Skeletal muscle tissue (tissue), 3 donors: ENCODE measurements at regions not wholly inside any gene's neighbourhood (a gene's known extent, or its start where the extent isn't known, plus 50 kb on each side); places are given as distances from the start of the nearest gene placed in this dataset.

Source experiments
- H3K27ac ChIP-seq: one replicate; pipeline ENCODE4 v1.7.0; 2013; ENCODE audit warnings: mild to moderate bottlenecking, low read depth, low read length, inconsistent platforms
- H3K27me3 ChIP-seq, 3 donors: one replicate each; pipeline ENCODE4 v1.7.0; 2013; ENCODE audit warnings: low read length in 3 of 3; ENCODE audit not compliant: control insufficient read depth in 3 of 3, insufficient read depth in 3 of 3
- H3K36me3 ChIP-seq, 3 donors: one replicate each; pipeline ENCODE4 v1.7.0; 2013; ENCODE audit warnings: low read length in 3 of 3; ENCODE audit not compliant: control insufficient read depth in 3 of 3, insufficient read depth in 3 of 3
- H3K4me1 ChIP-seq, 3 donors: one replicate each; pipeline ENCODE4 v1.7.0; 2013; ENCODE audit warnings: low read length in 3 of 3, mild to moderate bottlenecking in 3 of 3; ENCODE audit not compliant: control insufficient read depth in 3 of 3, insufficient read depth in 3 of 3
- H3K4me3 ChIP-seq, 3 donors: one replicate each; pipeline ENCODE4 v1.7.0; 2013; ENCODE audit warnings: low read length in 3 of 3
- H3K9ac ChIP-seq, 3 donors: one replicate each; pipeline ENCODE4 v1.7.0; 2013; ENCODE audit warnings: low read length in 3 of 3, mild to moderate bottlenecking in 3 of 3, moderate library complexity in 2 of 3, low read depth in 1 of 3
- H3K9me3 ChIP-seq, 3 donors: one replicate each; pipeline ENCODE4 v1.7.0; 2013; ENCODE audit warnings: low read length in 3 of 3; ENCODE audit not compliant: control insufficient read depth in 3 of 3
- donor health status: Osteomylitis.

GRCh38 chr1:208653426-208653825 is 409.2 kb upstream of the PLXNA2 start:
- H3K27me3 ChIP-seq: peaks cover 0 to 5% (median 0%) of the 10 kb centered on the region in 3 donors
- no peaks in the 10 kb centered on the region for H3K36me3 ChIP-seq
- H3K9ac ChIP-seq: no peak overlapping the region
- H3K4me1 ChIP-seq: peaks cover 0 to 3% (median 0%) of the 10 kb centered on the region in 3 donors
- H3K9me3 ChIP-seq: no peaks in the 10 kb centered on the region
- no peak overlapping the region for H3K27ac ChIP-seq
- H3K4me3 ChIP-seq: no peak overlapping the region

GRCh38 chr1:208654241-208654640 is 410.1 kb upstream of the PLXNA2 start:
- peaks cover 0 to 5% (median 0%) of the 10 kb centered on the region in 3 donors for H3K27me3 ChIP-seq
- H3K9me3 ChIP-seq: no peaks in the 10 kb centered on the region
- H3K9ac ChIP-seq: no peak overlapping the region
- H3K36me3 ChIP-seq: no peaks in the 10 kb centered on the region
- H3K4me1 ChIP-seq: peaks cover 0 to 3% (median 0%) of the 10 kb centered on the region in 3 donors
- no peak overlapping the region for H3K27ac ChIP-seq
- H3K4me3 ChIP-seq: no peak overlapping the region

GRCh38 chr1:208665936-208666335 is 421.8 kb upstream of the PLXNA2 start:
- no peaks in the 10 kb centered on the region for H3K9me3 ChIP-seq
- H3K27ac ChIP-seq: no peak overlapping the region

GRCh38 chr1:208668991-208669390 is 424.8 kb upstream of the PLXNA2 start:
- Histone ChIP-seq H3K9me3 (no peaks in the 10 kb centered on the region), H3K4me1 (no peaks in the 10 kb centered on the region), H3K4me3 (no peak overlapping the region), H3K36me3 (no peaks in the 10 kb centered on the region), H3K9ac (no peak overlapping the region), H3K27me3 (no peaks in the 10 kb centered on the region), H3K27ac (no peak overlapping the region)

More at GRCh38 chr1:208665936-208666335, 421.8 kb upstream of the PLXNA2 start:
- Histone ChIP-seq H3K4me3 (no peak overlapping the region), H3K9ac (no peak overlapping the region), H3K36me3 (no peaks in the 10 kb centered on the region), H3K27me3 (no peaks in the 10 kb centered on the region), H3K4me1 (no peaks in the 10 kb centered on the region)

GRCh38 chr1:208670778-208671177 is 426.6 kb upstream of the PLXNA2 start:
- no peak overlapping the region for H3K4me3 ChIP-seq
- H3K9ac ChIP-seq: no peak overlapping the region
- no peaks in the 10 kb centered on the region for H3K27me3 ChIP-seq
- H3K36me3 ChIP-seq: no peaks in the 10 kb centered on the region
- no peak overlapping the region for H3K27ac ChIP-seq
- H3K4me1 ChIP-seq: no peaks in the 10 kb centered on the region
- H3K9me3 ChIP-seq: no peaks in the 10 kb centered on the region

GRCh38 chr1:208681878-208682663 is 437.9 kb upstream of the PLXNA2 start:
- Histone ChIP-seq H3K27ac (peak overlapping the region; percentile 52), H3K9ac (no peak overlapping the region), H3K27me3 (no peaks in the 10 kb centered on the region), H3K4me1 (no peaks in the 10 kb centered on the region), H3K36me3 (no peaks in the 10 kb centered on the region), H3K9me3 (no peaks in the 10 kb centered on the region), H3K4me3 (no peak overlapping the region)

- Histone ChIP-seq H3K4me3 (no peak overlapping the region), H3K27ac (peak overlapping the region; percentile 52), H3K4me1 (no peaks in the 10 kb centered on the region), H3K27me3 (no peaks in the 10 kb centered on the region), H3K9ac (no peak overlapping the region), H3K9me3 (no peaks in the 10 kb centered on the region), H3K36me3 (no peaks in the 10 kb centered on the region)
Observed at GRCh38 chr1:208682664-208683013, 438.5 kb upstream of the PLXNA2 start.

GRCh38 chr1:208683141-208683540 is 439.0 kb upstream of the PLXNA2 start:
- no peak overlapping the region for H3K4me3 ChIP-seq
- H3K4me1 ChIP-seq: no peaks in the 10 kb centered on the region
- H3K9ac ChIP-seq: no peak overlapping the region
- H3K36me3 ChIP-seq: no peaks in the 10 kb centered on the region
- no peaks in the 10 kb centered on the region for H3K27me3 ChIP-seq
- peak overlapping the region; percentile 52 for H3K27ac ChIP-seq
- H3K9me3 ChIP-seq: no peaks in the 10 kb centered on the region

- H3K36me3 ChIP-seq: no peaks in the 10 kb centered on the region
- H3K4me3 ChIP-seq: no peak overlapping the region
- H3K4me1 ChIP-seq: no peaks in the 10 kb centered on the region
- H3K27ac ChIP-seq: no peak overlapping the region
- no peaks in the 10 kb centered on the region for H3K27me3 ChIP-seq
- H3K9me3 ChIP-seq: no peaks in the 10 kb centered on the region
- H3K9ac ChIP-seq: no peak overlapping the region
Observed at GRCh38 chr1:208684192-208684591, 440.0 kb upstream of the PLXNA2 start.

- Histone ChIP-seq H3K4me3 (no peak overlapping the region), H3K4me1 (no peaks in the 10 kb centered on the region), H3K36me3 (no peaks in the 10 kb centered on the region), H3K27ac (no peak overlapping the region), H3K9ac (no peak overlapping the region), H3K27me3 (no peaks in the 10 kb centered on the region), H3K9me3 (no peaks in the 10 kb centered on the region)
Observed at GRCh38 chr1:208686592-208686991, 442.4 kb upstream of the PLXNA2 start.
